ENCODE measurements at regions not wholly inside any gene's neighbourhood (a gene's known extent, or its start where the extent isn't known, plus 50 kb on each side); places are given as distances from the start of the nearest gene placed in this dataset.
"Not testable (repeated sequence)": the region's sequence is repeated elsewhere in the genome, so short reads cannot be mapped to it uniquely, and the experiment has no call there.

DNA sequence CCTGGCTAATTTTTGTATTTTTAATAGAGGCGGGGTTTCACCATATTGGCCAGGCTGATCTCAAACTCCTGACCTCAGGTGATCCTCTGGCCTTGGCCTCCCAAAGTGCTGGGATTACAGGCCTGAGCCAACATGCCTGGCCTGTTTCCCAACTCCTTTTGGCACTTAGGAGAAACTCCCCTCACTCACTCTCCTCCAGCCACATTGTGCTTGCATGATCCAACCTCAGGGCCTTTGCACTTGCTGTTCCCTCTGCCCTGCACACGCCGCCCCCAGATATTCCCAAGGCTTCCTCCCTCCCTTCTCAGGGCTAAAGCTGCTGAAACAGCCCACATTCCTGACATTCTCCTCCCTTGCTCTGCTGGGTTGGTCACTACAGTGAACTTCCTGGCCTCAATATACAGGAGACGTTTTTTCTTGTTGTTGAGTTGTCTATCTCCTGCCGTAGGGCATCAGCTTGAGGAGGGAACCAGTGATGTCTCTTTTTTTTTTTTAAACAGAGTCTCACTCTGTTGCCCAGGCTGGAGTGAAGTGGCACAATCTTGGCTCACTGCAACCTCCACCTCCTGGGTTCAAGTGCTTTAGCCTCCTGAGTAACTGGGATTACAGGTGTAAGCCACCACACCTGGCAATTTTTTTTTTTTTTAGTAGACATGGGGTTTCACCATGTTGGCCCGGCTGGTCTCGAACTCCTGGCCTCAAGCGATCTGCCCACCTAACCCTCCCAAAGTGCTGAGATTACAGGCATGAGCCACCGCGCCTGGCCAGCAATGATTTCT lies 61.4 kb upstream of the PTPN1 start:
- DNase-seq (ENCODE audit: low read depth), result not testable (repeated sequence)

DNA sequence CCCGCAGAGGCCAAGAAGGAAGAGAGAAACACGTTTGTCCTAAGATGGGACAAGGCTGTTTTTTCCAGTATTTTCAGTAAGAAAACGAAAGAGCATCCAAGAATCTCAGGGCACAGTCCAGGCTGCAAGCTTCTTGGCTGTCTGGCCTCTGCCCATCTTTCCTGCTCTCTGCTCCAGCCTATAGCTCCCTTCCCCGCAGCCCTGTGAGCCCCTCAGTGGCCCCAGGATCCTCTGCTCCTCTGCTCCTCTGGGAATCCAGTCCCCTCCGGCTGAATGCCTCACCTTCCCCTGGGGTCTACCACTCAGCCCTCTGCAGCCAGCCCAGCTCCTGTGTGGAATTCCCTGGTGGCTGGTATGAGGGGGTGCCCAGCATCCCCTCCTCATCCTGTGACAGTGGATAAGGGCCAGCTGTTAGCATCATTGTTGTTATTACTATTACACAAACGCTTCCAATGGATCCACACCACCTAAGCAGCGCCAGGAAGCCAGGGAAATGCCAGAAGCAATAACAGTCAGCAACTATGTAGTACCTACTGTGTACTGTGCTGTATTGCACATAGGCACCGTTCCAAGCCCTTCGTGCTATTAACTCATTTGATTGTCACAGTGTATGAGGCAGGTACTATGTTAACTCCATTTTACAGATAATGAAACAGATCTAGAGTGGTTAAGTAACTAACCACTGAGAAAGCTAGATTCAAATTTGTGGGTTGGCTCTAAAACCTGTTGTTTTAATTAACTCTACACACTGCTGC lies 60.3 kb upstream of the PTPN1 start:
- no peak for DNase-seq (ENCODE audit: low read depth)

- no peak for DNase-seq (ENCODE audit: low read depth)
Observed at GRCh38 chr20:50450493-50450826, 59.7 kb upstream of the PTPN1 start.

DNA sequence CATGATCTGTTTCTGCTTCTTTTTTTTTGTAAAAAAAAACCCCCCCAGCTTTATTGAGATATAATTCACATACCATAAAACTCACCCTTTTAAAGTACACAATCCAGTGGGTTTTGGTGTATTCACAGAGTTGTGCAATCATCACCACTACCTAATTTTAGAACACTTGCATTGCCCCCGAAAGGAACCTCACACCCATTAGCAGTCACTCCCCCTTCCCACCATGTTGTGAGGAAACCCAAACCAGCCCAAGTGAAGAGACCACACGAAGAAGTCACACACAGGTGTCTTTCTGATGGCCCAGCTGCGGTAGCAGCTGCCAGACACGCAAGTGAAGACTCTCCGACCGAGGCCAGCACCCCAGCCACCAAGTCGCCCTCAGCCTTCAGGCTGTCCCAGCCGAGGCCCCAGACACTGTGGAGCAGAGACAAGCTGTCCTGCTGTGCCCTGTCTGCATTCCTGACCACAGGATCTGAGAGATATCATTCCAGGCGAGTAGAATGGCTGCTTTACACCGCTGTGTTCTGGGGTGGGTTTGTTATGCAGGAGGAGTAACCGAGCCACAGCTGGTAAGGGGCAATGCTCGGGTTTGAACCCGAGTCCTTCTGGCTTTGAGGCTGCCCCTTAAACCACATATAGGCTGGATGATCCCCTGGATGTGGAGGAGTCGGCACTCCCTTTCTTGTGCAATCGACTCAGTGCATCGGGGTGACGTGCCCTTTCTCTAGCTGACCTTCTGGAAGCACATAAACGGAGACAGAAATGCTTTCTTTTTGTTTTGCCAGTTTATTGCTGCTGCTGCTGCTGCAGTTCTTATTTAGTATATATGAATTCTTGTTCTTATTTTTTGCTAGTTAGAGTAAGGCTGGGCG lies 59.1 kb upstream of the PTPN1 start:
- no peak for DNase-seq (ENCODE audit: low read depth)

DNA sequence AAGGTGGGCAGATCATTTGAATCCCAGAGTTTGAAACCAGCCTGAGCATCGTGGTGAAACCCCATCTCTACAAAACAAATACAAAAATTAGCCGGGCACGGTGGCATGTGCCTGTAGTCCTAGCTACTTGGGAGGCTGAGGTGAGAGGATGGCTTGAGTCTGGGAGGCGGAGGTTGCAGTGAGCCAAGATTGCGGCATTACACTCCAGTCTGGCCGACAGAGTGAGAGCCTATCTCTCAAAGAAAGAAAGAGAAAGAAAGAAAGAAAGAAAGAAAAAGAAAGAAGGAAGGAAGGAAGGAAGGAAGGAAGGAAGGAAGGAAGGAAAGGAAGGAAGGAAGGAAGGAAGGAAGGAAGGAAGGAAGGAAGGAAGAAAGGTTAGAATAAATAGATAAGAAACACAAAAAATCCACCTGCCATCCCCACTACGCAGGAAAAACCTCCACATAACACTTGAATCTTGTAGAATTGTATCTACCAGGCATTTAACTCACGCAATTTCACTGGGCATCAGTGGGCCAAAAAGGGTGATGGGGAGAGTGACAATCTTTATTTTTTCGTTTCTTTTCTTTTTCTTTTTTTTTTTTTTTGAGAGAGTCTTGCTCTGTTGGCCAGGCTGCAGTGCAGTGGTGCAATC lies 58.3 kb upstream of the PTPN1 start:
- DNase-seq (ENCODE audit: low read depth), result not testable (repeated sequence)

- no peak for DNase-seq (ENCODE audit: low read depth)
Observed at GRCh38 chr20:50453533-50454244, 56.5 kb upstream of the PTPN1 start.

GRCh38 chr20:50455245-50455644 lies 54.9 kb upstream of the PTPN1 start:
- not testable (repeated sequence) for DNase-seq (ENCODE audit: low read depth)

GRCh38 chr20:50455656-50456451 lies 54.3 kb upstream of the PTPN1 start:
- DNase-seq (ENCODE audit: low read depth), result no peak

DNA sequence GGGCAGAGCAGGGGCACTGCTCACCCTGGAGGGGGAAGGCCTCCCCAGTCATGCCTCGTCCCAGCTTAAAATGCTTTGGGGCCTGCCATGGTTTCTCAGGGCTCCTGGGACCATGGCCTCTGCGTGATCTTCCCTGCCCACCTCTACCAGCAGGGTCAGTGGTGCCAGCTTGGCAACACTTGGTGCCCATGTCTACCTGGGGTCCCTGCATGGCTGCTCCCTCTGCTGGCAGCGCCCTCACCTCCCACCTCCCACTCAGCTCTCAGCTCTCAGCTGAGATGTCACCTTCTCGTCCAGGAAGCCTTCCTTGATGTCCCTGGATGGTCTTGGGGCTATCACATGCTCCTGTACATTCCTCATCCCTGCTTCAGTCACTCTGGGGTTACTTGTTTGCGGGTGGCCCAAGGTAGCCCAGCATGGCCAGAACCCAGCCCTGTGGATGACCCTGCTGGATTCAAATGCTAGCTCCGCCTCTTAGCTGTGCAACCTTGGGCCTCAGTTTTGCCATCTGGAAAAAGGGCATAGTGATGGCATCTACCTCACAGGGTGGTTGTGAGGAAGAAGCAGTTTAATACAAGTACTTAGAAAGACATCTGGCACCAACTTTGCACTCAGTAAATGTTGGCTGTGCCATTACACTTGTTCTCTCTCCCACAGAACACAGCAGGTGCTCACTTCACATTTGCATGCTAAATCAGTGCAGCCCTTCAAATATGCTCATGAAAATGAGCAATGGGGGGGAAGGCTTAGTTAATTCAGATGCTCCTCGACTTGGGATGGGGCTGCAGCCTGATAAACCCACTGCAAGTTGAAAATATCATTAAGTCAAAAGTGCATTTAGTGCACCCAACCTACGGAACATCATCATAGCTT lies 53.5 kb upstream of the PTPN1 start:
- DNase-seq (ENCODE audit: low read depth), result no peak

GRCh38 chr20:50459124-50459918 lies 50.9 kb upstream of the PTPN1 start:
- DNase-seq (ENCODE audit: low read depth), result no peak

- no peak for DNase-seq (ENCODE audit: low read depth)
Observed at GRCh38 chr20:50460115-50460607, 50.0 kb upstream of the PTPN1 start.

Measured in activated gamma-delta T cell treated with anti-CD3 and anti-CD28 coated beads, Interleukin-2, amount 50 U/mL, for 16 hours (primary cell).